Stimulated activated naive CD8-positive, alpha-beta T cell treated with anti-CD3 and anti-CD28 coated beads, Interleukin-15, amount 100 ng/mL, for 72 hours (primary cell): ENCODE measurements at regions not wholly inside any gene's neighbourhood (a gene's known extent, or its start where the extent isn't known, plus 50 kb on each side); places are given as distances from the start of the nearest gene placed in this dataset.

Experiments used
- ATAC-seq: fragments of 150-1000 bp; cut with Tn5 transposase; 2 replicates; pipeline ENCODE4 v1.10.0; 2021; ENCODE audit warnings: mild to moderate bottlenecking, moderate library complexity
- DNase-seq, 2 donors: peaks; one replicate each; pipeline ENCODE4 v3.0.0; 2021 to 2022
- H3K27ac Mint-ChIP-seq, 2 donors: one replicate each; pipeline ENCODE4 v1.8.0; 2022; ENCODE audit warnings: mild to moderate bottlenecking in 2 of 2, mixed read lengths in 2 of 2, moderate library complexity in 2 of 2
- H3K27me3 Mint-ChIP-seq: one replicate; pipeline ENCODE4 v1.8.0; 2022; ENCODE audit warnings: mixed read lengths
- H3K4me1 Mint-ChIP-seq: one replicate; pipeline ENCODE4 v1.8.0; 2022; ENCODE audit warnings: mild to moderate bottlenecking, mixed read lengths
- H3K4me3 Mint-ChIP-seq, 2 donors: one replicate each; pipeline ENCODE4 v1.8.0; 2022; ENCODE audit warnings: mild to moderate bottlenecking in 2 of 2, mixed read lengths in 2 of 2, moderate library complexity in 1 of 2
- H3K9me3 Mint-ChIP-seq, 2 donors: one replicate each; pipeline ENCODE4 v1.8.0; 2022; ENCODE audit warnings: mixed read lengths in 2 of 2

DNA sequence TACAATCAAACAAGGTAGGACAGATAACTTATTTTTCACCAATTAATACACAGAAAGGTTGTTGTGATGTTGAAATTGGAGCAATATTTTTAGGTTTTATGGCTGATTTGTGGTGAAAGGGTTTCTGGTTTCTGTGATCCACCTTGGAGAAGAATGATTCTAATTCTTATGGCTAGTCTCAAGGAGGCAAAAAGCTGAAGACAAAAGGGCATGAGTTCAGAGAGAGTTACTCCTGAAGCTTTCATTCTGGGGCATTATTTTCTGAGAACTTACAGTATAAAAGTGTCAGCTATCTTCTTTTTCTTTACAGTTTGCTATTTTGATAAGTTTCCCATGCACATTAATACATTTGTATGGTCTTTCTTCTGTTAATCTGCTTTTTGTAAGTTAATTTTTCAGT is 372.4 kb upstream of the CCDC179 start:
- Mint-ChIP-seq H3K4me3 (no peak overlapping the region), H3K9me3 (no peaks in the 10 kb centered on the region), H3K27me3 (no peaks in the 10 kb centered on the region), H3K4me1 (no peaks in the 10 kb centered on the region), H3K27ac (no peak overlapping the region)
- no peak for ATAC-seq
- no peak for DNase-seq

DNA sequence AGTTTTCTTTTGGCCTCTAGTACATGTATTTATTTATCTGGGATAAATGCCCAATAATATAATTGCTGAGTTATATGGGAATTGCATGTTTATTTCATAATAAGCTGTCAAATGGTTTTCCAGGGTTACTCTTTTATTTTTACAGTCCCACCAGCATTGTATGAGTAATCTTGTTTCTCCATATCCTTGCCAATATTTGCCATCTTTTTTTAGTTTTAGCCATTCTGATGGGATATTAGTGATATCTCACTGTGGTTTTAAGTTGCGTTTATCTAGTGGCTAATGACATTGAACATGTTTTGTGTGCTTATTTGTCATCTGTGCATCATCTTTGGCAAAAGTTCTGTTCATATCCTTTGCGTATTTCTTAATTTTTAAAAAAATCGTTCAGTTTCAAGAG is 372.8 kb upstream of the CCDC179 start:
- H3K4me1 Mint-ChIP-seq, result no peaks in the 10 kb centered on the region
- no peak overlapping the region for H3K4me3 Mint-ChIP-seq
- ATAC-seq (no peak), DNase-seq (no peak)
- H3K27ac Mint-ChIP-seq, result no peak overlapping the region
- H3K9me3 Mint-ChIP-seq, result no peaks in the 10 kb centered on the region
- H3K27me3 Mint-ChIP-seq, result no peaks in the 10 kb centered on the region

DNA sequence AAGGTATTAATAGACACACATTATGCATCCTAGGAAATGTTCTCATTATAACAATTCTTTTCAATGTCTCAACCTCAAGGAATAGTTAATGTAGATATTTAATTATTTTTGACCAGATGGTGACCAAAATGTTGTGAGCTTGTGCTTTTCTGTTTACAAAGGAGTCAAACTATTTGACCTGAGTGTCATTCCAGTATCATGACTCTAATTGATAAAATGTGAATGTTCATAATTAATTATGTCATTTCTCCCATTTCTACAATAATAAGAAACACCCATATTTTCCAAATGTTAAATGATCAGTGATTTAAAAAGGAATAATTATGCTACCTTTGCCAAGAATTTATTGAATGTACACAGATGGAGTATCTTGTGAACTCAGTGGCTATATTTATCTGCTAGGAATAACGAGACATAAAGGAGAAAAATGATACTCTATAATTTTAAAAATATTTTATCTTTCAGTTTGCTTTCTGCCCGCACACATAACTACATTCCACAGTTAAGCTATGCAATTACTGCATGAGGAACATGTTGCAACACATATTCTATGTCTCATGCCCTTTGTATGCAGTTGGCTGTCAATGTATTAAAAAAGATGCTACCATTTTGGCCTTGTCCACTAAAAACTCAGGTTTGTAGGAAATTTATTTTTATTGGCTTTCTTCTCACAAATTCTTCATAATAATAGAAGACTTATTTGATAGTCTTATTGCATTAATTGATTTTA is 376.7 kb upstream of the CCDC179 start:
- Mint-ChIP-seq H3K4me3 (no peak overlapping the region), H3K27me3 (no peaks in the 10 kb centered on the region), H3K4me1 (no peaks in the 10 kb centered on the region), H3K27ac (no peak overlapping the region), H3K9me3 (no peaks in the 10 kb centered on the region)
- no peak for ATAC-seq
- DNase-seq, result no peak

DNA sequence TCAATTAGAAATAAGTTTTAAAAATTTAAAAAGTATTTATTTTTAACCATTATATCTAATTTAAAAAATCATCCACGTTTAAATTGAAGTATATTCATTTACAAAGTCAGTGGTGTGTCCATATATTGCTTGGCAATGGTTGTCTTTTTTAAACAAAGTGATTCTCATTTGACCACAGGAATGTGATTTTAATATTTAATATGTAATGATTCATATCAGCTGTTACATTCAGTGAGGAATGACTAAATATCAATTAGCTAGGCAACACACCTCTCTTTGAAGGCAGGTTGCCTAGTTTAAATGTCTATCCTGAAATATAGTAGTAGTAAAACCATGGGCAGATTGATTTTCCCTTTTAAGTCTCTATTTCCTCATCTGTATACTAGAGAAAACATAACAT is 392.2 kb upstream of the CCDC179 start:
- DNase-seq (no peak), ATAC-seq (no peak)
- H3K27me3 Mint-ChIP-seq, result no peaks in the 10 kb centered on the region
- no peak overlapping the region for H3K4me3 Mint-ChIP-seq
- H3K9me3 Mint-ChIP-seq, result peaks cover 5 to 6% of the 10 kb centered on the region in 2 donors
- no peak overlapping the region for H3K27ac Mint-ChIP-seq
- no peaks in the 10 kb centered on the region for H3K4me1 Mint-ChIP-seq

DNA sequence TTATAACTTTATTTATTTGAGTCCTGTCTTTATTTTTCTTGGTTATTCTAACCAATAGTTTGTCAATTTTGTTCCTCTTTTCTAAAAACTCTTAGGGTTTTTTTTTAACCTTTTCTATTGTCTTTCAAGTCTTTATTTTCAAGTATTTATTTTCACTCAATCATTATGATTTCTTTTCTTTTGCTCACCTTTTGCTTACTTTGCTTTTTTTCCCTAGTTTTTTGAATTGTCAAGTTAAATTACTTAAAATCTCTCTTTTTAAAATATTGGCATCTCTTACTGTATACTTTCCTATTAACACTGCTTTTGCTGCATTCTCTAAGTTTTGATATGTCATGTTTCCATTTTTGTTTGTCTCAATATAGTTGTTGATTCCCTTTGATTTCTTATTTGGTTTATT is 396.8 kb upstream of the CCDC179 start:
- ATAC-seq (no peak), DNase-seq (no peak)
- Mint-ChIP-seq H3K4me1 (no peaks in the 10 kb centered on the region), H3K9me3 (no peaks in the 10 kb centered on the region), H3K27ac (no peak overlapping the region), H3K4me3 (no peak overlapping the region), H3K27me3 (no peaks in the 10 kb centered on the region)

DNA sequence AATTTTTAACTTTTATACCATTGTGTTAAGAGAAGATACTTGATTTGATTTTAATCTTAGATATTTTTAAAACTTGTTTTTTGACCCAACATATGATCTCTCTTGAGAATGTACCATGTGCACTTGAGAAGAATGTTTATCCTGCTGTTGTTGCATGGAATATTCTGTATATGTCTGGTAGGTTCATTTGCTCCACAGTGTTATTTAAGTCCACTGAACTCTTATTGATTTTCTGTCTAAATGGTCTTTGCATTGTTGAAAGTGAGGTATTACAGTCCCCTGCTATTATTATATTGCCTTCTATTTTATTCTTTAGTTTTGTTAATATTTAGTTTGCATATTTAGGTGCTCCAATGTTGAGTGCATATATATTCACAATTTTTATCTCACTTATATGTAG is 397.3 kb upstream of the CCDC179 start:
- no peaks in the 10 kb centered on the region for H3K9me3 Mint-ChIP-seq
- ATAC-seq (no peak), DNase-seq (no peak)
- no peaks in the 10 kb centered on the region for H3K27me3 Mint-ChIP-seq
- H3K27ac Mint-ChIP-seq, result no peak overlapping the region
- no peak overlapping the region for H3K4me3 Mint-ChIP-seq
- no peaks in the 10 kb centered on the region for H3K4me1 Mint-ChIP-seq

DNA sequence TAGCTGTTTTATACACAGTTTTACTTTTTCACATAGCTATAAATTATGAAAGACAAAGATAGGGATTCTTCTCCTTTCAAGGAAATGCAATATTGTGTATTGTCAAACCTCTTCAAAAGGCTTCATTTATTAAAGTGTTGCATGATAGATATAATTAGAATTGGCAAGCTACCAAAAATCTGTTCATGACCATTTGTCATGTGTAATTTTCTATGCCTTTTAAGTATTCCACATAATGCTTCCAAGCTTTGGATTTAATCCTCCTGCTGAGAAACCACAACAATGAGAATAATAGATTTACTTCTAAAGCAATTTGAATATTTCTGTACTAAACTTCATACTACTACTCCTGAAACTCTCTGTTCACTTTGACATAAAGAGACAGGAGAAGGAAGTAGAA is 403.2 kb upstream of the CCDC179 start:
- no peak overlapping the region for H3K4me3 Mint-ChIP-seq
- ATAC-seq (no peak), DNase-seq (no peak)
- H3K27ac Mint-ChIP-seq, result no peak overlapping the region
- H3K4me1 Mint-ChIP-seq, result no peaks in the 10 kb centered on the region
- peaks cover 0 to 7% of the 10 kb centered on the region in 2 donors for H3K9me3 Mint-ChIP-seq
- no peaks in the 10 kb centered on the region for H3K27me3 Mint-ChIP-seq

DNA sequence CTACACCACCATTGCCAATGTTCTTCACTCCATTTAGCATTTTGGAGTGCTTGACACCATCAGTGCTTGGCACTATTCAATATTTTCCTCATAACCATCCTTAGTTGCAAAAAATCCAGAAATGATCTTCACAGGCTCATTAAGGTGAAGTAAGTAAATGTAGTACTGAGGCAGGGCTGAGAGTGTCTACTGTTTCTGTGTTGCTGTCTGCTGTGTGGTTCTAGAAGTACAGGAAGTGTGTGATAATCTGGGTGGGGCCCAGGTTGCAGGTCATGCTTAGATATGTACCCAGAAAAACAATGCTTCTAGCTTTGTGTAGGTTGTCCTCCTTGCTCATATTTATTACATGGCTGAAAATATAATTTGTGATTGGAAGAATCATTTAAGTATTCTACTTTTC is 411.8 kb upstream of the CCDC179 start:
- ATAC-seq (no peak), DNase-seq (no peak)
- H3K27ac Mint-ChIP-seq, result no peak overlapping the region

DNA sequence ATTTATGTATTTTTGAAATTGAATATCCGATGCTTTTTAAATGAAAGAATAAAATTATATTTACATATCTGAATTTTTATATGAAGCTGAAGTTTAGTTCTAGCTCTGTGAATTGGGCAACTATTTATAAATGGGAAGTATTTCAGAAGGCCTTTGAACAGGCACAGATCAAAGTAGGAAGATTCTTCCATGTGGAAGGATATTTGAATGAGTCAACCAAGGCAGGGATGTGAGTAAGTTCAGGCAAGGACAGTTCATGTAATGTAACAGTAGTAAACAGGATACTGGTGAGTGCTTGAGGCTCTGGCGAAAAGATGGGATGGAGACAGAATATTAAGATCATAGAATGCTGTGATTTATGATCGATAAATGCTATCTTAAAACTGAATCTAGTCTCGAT is 417.8 kb upstream of the CCDC179 start:
- H3K4me1 Mint-ChIP-seq, result no peaks in the 10 kb centered on the region
- no peak overlapping the region for H3K27ac Mint-ChIP-seq
- no peak for ATAC-seq
- H3K27me3 Mint-ChIP-seq, result no peaks in the 10 kb centered on the region
- no peak for DNase-seq
- H3K4me3 Mint-ChIP-seq, result no peak overlapping the region
- H3K9me3 Mint-ChIP-seq, result peaks cover 5 to 9% of the 10 kb centered on the region in 2 donors

More for the DNA sequence above, 411.8 kb upstream of the CCDC179 start:
- Mint-ChIP-seq H3K9me3 (peaks cover 9 to 17% of the 10 kb centered on the region in 2 donors), H3K27me3 (no peaks in the 10 kb centered on the region), H3K4me3 (no peak overlapping the region), H3K4me1 (no peaks in the 10 kb centered on the region)

DNA sequence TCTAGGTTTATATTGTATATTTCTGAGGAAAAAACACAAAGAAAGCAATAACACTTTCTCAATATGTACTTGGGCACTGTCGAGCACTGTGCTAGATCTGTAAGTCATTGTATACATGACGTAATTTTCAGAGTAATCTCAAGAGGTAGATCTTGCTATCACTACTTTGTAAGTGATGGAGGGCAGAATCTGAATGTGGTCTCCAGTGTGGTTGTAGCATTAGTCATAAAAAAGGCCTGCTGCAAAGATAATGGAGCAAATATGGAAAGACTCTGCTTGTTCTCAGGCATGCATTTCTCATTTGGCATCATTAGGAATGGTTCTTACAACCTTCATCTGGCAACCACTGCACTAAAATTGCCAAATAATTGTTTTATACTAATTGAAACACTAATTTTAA is 419.8 kb upstream of the CCDC179 start:
- no peaks in the 10 kb centered on the region for H3K27me3 Mint-ChIP-seq
- peaks cover 4 to 6% of the 10 kb centered on the region in 2 donors for H3K9me3 Mint-ChIP-seq
- H3K27ac Mint-ChIP-seq, result no peak overlapping the region
- ATAC-seq (no peak), DNase-seq (no peak)
- no peak overlapping the region for H3K4me3 Mint-ChIP-seq
- H3K4me1 Mint-ChIP-seq, result no peaks in the 10 kb centered on the region

DNA sequence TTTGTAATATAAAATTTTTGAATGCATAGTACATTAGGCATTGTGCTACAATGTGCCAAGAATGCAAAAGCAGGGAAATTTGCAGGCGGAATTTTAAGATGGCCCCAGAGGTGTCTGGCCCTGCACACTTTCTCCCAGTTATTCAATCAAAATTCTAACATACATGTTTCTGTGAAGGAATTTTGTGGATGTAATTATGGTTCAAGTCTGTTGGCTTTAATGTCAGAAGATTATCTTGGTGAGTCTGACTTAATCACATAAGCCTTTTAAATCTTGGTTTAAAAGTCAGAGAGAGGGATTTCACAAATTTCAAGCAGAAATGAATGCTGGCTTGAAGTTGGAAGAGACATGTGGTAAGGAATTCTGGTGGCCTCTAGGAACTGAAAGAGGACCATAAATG is 423.4 kb upstream of the CCDC179 start:
- H3K27me3 Mint-ChIP-seq, result no peaks in the 10 kb centered on the region
- no peaks in the 10 kb centered on the region for H3K4me1 Mint-ChIP-seq
- H3K4me3 Mint-ChIP-seq, result no peak overlapping the region
- H3K9me3 Mint-ChIP-seq, result peaks cover 0 to 8% of the 10 kb centered on the region in 2 donors
- DNase-seq (no peak), ATAC-seq (no peak)
- no peak overlapping the region for H3K27ac Mint-ChIP-seq

DNA sequence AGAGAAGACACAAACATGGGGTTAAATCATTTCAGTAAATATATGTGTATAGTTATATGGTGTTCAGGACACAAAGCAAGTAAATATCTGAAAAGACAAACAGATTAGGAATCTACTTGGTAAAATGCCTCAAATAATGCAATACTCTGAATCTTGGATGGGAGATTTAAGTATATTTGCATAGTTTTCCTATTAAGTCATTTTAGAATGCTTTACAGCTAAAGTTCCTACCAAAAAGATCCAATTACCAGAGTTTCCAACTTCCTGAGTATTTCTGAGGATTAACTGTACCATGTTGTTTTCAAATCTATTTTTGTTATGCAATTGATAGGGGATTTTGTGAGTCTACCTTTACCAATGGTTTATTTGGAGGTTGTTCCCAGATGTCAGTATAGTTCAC is 424.4 kb upstream of the CCDC179 start:
- ATAC-seq, result no peak
- Mint-ChIP-seq H3K4me1 (no peaks in the 10 kb centered on the region), H3K27me3 (no peaks in the 10 kb centered on the region), H3K4me3 (no peak overlapping the region), H3K9me3 (peaks cover 0 to 8% of the 10 kb centered on the region in 2 donors), H3K27ac (no peak overlapping the region)
- DNase-seq, result no peak

DNA sequence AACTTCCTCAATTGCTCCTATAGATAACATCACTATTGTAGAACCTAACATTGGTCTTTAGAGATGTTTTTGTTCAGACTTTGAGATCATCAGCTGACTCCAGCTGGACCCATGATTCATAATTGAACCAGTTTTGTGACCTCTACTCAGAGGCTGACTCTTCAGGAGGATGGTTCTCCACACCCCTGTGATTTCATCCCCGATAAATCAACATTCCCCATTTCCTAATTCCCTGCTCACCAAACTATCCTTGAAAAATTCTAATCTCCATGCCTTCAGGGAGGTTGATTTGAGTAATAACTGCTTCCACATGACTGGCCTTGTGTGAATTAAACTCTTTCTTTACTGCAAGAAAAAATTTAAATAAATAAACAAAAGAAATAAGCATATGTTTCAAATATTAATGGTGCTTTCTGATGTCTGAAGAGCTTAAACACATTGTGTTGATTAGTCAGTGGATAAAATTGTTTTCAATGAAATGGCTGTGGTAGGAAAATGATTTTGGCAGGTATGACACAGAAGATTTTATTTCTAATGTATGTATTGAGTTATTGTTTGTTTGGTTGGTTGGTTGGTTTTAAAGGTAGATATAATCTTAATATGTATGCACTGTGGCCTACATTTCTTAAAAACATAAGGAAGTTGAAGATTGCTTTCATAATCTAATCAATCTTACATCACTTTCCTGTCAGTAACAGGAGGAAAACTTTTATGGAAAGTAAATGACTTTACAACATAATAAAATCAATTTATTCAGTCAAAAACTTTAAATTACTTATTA is 427.9 kb upstream of the CCDC179 start:
- H3K27ac Mint-ChIP-seq, result no peak overlapping the region
- H3K9me3 Mint-ChIP-seq, result peaks cover under 1 to 8% of the 10 kb centered on the region in 2 donors
- no peaks in the 10 kb centered on the region for H3K27me3 Mint-ChIP-seq
- no peaks in the 10 kb centered on the region for H3K4me1 Mint-ChIP-seq
- ATAC-seq (no peak), DNase-seq (no peak)
- no peak overlapping the region for H3K4me3 Mint-ChIP-seq

DNA sequence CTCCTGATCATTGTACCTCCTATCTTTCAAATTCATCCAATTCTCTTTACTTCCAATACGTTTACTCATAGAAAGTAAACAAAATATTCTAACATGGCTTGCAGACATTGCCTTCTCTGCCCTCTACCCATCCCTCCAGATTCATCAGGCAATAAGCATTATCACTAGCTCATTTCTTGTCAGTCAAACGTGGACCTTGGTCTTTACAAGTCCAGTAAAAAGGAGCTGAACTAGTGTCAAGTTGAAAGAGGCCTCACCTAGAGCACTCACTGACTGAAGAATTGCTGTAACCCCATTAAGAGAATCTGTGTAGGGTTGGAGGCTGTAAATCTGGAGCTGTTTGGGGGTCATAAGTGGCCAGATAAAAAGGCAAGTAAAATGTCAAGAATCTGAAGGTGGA is 435.0 kb upstream of the CCDC179 start:
- H3K4me3 Mint-ChIP-seq, result no peak overlapping the region
- H3K27me3 Mint-ChIP-seq, result no peaks in the 10 kb centered on the region

DNA sequence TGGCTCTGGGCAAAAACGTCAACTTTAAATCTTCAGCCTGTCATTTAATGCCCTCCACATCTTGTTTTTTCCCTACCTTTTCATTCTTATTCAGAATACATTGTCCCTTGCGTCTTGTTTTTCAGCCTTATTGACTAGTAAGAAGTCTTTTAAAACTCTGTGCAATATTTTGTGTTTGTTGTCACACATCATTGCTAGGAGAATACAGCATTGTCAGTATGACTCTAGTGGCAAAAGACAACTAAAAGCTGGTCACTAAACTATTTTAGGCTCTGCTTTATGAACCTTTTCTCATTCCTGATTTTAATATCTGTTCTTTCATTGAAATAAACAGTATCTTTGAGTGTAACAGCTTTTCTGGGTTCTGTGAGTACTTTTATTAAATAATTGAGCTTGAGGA is 447.8 kb upstream of the CCDC179 start:
- Mint-ChIP-seq H3K9me3 (peaks cover 11 to 36% of the 10 kb centered on the region in 2 donors), H3K27ac (peak overlapping the region in 1 of 2 donors; percentile 72), H3K27me3 (no peaks in the 10 kb centered on the region), H3K4me3 (no peak overlapping the region), H3K4me1 (no peaks in the 10 kb centered on the region)
- DNase-seq (no peak), ATAC-seq (no peak)

More for the DNA sequence above, 435.0 kb upstream of the CCDC179 start:
- no peaks in the 10 kb centered on the region for H3K4me1 Mint-ChIP-seq
- ATAC-seq (no peak), DNase-seq (no peak)
- H3K27ac Mint-ChIP-seq, result no peak overlapping the region
- peaks cover 0 to 5% of the 10 kb centered on the region in 2 donors for H3K9me3 Mint-ChIP-seq

DNA sequence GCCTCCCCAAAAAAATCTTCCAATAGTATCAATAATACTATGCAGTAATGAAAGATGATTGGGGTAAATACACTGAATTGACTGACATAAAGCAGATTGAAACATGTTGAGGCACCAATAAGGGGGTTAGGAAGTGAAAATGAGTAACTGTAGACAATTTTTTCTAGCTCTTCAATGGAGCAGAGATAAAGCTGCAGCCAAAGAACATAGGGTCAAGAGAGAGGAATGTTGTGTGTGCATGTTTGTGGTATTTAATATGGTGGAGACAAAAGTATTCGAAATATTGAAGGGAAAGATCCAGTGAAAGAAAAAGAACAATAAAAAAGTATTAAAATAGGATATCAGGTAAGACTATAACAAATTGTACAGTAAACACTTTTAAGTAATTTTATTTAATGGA is 450.0 kb upstream of the CCDC179 start:
- no peak overlapping the region for H3K27ac Mint-ChIP-seq
- ATAC-seq (no peak), DNase-seq (no peak)
- no peaks in the 10 kb centered on the region for H3K27me3 Mint-ChIP-seq
- no peaks in the 10 kb centered on the region for H3K4me1 Mint-ChIP-seq
- peaks cover 5 to 21% of the 10 kb centered on the region in 2 donors for H3K9me3 Mint-ChIP-seq
- H3K4me3 Mint-ChIP-seq, result no peak overlapping the region
